GM19395 (cell line): ENCODE measurements at regions not wholly inside any gene's neighbourhood (a gene's known extent, or its start where the extent isn't known, plus 50 kb on each side); places are given as distances from the start of the nearest gene placed in this dataset.

ENCODE experiments used
- ATAC-seq: cut with Tn5 transposase; IDR thresholded peaks from one replicate; pipeline ENCODE4 v1.9.1; 2021; ENCODE audit warnings: mild to moderate bottlenecking, moderate library complexity; ENCODE audit not compliant: unreplicated experiment

- ATAC-seq: no peak
Observed at GRCh38 chr6:44674226-44675155, 287.0 kb downstream of the CDC5L start.

- ATAC-seq: no peak
Observed at GRCh38 chr6:44675449-44675848, 287.9 kb downstream of the CDC5L start.

- ATAC-seq: no peak
Observed at GRCh38 chr6:44676246-44676790, 288.8 kb downstream of the CDC5L start.

DNA sequence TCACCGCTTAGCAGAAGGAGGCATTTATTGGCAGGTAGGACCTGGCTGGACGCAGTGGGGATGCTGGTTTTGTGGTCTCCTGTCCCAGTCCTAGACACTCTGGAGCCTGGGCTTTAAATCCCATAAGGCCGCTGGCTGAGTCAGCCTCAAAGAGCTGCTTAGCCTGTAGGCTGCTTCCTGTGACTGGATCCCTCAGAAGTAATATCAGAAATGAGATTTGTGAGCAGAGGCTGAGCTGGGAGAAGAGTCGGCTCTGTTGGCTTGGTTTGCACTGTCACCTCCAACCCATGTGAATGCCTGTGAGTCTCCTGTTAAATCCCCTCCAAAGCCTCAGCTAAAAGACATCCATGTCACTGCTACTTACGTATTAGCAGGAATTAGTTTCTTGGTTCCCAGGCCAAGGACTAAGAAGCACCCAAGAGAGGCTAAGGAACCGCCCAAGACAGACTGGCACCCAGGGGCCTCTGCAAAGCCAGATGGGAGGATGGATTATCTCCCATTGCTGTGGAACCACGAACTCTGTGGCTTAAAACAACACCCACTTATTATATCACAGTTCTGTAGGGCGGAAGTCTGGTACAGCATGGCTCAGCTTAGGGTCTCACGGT lies 289.4 kb downstream of the CDC5L start:
- no peak for ATAC-seq

DNA sequence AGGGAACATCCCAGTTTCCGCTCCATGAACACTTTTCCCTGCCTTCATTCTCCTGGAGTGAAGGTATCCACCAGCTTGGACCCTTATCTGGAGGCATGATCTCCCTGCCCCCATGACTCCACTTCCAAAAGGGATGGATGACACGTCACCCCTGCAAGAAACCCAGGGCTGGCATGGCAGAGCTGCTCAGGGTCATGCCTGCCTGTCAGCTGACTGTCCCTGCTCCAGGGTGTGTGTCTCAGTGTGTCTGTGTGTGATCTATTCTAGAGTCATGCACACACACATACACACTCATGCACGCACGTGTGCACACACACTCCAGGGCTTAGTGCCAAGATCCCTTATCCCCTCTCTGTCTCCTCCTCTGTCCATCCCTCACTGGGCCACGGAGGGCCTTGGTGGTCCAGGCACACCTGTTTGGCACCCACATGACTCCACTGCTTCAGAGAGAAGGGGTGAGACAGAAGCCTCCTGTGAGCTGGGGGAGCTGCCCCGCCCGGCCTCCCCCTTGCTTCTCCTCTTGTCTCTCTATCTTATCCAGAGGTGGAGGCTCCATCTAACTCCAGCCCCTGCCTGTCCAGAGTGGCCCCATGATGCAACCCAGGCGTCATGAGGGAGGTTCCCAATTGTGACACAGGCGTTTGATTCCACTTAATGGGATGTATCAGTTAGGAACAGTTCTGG lies 290.9 kb downstream of the CDC5L start:
- no peak for ATAC-seq

GRCh38 chr6:44679438-44680201 lies 292.1 kb downstream of the CDC5L start:
- ATAC-seq: no peak

GRCh38 chr6:44680202-44680720 lies 292.8 kb downstream of the CDC5L start:
- no peak for ATAC-seq

- no peak for ATAC-seq
Observed at GRCh38 chr6:44681761-44682160, 294.3 kb downstream of the CDC5L start.

DNA sequence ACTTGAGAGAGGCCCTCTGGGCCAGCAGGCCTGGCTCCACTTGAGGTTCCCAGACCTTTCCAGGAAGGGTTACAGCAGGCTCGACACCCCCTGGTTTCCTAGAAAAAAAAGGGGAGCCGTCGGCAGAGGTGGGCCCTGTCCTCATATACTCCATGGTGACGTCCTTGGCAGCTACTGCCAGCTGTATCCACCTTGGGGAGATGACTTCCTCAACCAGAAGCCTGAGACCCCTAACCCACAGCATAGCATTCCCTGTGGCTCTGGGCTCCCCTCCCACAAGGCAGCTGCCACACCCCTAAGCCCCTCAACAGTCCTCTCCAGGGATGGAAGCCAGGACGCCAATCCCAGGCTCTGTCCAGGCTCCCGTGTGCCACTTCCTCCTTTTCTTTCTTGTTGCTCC lies 294.8 kb downstream of the CDC5L start:
- no peak for ATAC-seq

- ATAC-seq: no peak
Observed at GRCh38 chr6:44682987-44683779, 295.7 kb downstream of the CDC5L start.

DNA sequence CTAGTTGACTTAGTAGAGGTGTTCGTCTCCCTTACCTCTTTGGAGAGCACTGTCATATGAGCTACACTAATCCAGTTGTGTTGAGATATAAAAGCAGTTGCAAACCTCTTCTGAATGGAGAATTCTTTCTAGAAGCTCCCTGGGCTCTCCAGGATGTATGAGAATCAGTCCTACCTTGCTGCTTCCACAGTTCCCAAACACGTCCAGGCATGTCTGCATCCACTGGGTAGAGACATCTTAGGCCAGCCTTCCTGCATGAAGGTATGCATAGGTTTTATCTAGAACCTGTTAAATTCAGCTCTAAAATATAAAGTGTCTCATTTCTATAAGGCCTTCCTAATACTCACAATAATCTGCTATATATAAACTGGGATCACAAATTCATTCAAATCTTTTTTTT lies 297.7 kb downstream of the CDC5L start:
- no peak for ATAC-seq

DNA sequence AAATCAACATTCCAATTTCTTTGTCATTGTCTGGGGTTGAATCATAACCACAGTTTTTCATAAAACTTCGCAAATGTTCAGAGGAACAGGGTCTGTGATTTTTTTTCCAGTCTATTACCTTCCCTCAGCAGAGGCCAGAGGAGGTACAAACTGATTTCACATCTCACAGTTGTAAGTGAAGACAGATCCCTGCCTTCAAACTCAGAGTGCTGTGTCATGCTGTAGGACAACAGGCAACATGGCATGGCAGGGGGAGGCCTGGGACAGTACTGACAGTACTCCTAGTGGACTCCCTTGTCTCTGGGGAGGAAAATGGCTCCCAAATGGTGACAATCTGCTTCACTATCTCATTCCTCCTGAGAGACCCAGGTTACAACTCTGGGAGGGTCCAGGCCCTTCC lies 308.6 kb downstream of the CDC5L start:
- no peak for ATAC-seq

DNA sequence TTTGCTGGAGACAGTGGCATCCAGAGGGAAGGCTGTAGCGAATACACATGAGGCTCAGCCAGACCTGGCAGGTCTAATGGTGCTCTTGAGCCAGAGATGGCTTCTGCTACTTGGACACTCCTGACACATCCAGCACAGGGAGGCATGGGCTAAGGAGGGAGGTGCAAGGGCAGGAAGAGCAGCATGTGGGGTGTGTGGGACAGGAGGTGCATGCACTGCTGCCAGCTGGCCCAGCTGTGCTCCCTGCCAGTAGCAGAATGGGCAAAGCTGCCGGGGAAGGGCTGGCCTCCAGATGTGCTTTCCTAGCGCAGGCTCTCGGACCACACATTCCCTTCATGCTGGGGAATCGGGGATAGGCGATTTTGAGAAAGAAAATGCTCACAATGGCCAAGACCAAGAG lies 309.2 kb downstream of the CDC5L start:
- no peak for ATAC-seq

- no peak for ATAC-seq
Observed at GRCh38 chr6:44697327-44697726, 309.8 kb downstream of the CDC5L start.

DNA sequence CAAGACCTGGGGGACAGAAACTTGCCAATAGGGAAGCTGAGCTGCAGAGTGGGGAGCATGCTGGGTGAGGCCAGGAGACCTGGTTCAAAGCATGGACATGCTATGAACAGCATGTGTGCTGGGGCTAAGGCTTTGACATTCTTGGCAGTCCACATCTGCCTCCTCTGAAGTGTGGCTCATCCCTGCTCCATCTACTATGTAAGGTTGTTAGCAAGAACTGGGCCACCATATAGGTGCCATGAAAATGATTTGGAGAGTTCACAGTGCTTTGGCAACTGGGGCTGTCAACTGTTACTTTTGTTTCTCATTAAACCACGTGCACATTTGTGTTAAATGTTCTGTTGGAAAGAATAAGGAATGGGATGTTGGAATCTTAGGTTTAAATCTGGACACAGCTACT lies 311.1 kb downstream of the CDC5L start:
- no peak for ATAC-seq

GRCh38 chr6:44699082-44699481 lies 311.6 kb downstream of the CDC5L start:
- ATAC-seq: no peak

DNA sequence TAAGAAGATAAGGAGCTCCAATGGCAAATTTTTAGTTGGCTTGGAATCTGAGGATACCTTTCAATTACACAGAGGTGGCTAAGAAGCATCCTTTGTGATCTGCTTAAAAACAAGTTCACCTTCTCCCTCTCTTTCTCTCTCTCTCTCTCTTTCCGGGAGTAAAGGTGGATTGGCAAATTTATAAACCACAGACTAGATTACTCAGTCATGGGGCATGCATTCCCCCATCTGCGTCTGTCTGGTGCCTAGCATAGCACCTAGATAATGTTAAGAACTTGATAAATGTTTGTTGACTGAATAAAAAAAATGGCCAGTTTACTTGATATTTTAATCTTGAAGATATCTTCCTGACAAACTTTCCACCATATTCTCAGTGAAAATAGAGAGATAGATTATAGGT lies 312.3 kb downstream of the CDC5L start:
- ATAC-seq: no peak

GRCh38 chr6:44700422-44700821 lies 312.9 kb downstream of the CDC5L start:
- ATAC-seq: no peak

- ATAC-seq: no peak
Observed at GRCh38 chr6:44701038-44701636, 313.6 kb downstream of the CDC5L start.
